HFF-Myc (cell line): ENCODE measurements at regions not wholly inside any gene's neighbourhood (a gene's known extent, or its start where the extent isn't known, plus 50 kb on each side); places are given as distances from the start of the nearest gene placed in this dataset.
"Not testable (repeated sequence)": the region's sequence is repeated elsewhere in the genome, so short reads cannot be mapped to it uniquely, and the experiment has no call there.

ENCODE experiments used
- DNase-seq: peaks from one replicate; pipeline ENCODE4 v3.0.0-alpha.2; 2011; ENCODE audit warnings: low read depth; ENCODE audit errors: extremely low read depth
- H3K4me3 ChIP-seq: replicated peaks from 2 replicates; pipeline ENCODE4 v1.5.1; 2011; ENCODE audit warnings: low read depth, mild to moderate bottlenecking, control low read depth, low read length
- TF ChIP-seq, protein P1 (sequence below): IDR thresholded peaks from 2 replicates; pipeline ENCODE4 v1.5.1; 2012; ENCODE audit warnings: mild to moderate bottlenecking, low read depth, low read length, control low read depth; ENCODE audit errors: missing control alignments

DNA sequence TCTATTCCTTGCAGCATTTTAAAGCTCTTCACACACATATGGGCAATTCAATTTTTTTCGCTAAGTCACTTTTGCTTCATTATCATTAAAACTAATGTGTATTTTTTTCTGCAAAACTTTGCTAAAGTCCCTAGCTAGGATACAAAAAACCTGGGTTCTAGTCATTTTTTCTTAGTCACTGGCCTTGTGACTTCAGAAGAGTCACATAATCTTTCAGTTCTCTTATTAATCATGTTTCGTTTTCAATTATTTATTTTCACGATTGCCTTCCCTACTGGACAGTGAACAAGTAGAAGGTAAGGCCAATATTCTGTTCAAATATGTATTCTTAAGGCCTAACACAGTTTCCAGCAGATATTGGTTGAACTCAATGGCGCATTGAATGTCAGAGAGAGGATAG lies 60.9 kb upstream of the CYRIA start:
- no peak overlapping the region for H3K4me3 ChIP-seq
- TF ChIP-seq, protein P1, sequence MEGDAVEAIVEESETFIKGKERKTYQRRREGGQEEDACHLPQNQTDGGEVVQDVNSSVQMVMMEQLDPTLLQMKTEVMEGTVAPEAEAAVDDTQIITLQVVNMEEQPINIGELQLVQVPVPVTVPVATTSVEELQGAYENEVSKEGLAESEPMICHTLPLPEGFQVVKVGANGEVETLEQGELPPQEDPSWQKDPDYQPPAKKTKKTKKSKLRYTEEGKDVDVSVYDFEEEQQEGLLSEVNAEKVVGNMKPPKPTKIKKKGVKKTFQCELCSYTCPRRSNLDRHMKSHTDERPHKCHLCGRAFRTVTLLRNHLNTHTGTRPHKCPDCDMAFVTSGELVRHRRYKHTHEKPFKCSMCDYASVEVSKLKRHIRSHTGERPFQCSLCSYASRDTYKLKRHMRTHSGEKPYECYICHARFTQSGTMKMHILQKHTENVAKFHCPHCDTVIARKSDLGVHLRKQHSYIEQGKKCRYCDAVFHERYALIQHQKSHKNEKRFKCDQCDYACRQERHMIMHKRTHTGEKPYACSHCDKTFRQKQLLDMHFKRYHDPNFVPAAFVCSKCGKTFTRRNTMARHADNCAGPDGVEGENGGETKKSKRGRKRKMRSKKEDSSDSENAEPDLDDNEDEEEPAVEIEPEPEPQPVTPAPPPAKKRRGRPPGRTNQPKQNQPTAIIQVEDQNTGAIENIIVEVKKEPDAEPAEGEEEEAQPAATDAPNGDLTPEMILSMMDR, result no peak
- no peak for DNase-seq

DNA sequence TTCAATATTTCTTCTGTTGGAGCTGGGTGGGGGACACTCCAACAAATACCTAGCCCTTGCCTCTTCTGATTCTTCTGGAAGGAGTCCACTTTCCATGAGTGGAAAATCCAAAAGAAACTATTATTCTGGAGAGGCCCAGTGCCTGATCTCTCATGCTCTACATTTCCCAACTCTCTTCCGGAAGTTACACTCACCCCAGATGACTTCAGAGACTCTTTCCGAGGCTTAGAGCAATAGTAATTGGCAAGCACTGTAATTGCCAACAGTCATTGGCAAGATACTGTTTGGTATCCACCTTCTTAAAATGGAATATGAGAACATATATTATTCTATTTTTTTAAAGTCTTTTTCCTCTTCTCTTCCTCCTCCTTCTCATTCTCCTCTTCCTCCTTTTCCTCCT lies 60.5 kb upstream of the CYRIA start:
- TF ChIP-seq, protein P1, result no peak
- no peak overlapping the region for H3K4me3 ChIP-seq
- no peak for DNase-seq

DNA sequence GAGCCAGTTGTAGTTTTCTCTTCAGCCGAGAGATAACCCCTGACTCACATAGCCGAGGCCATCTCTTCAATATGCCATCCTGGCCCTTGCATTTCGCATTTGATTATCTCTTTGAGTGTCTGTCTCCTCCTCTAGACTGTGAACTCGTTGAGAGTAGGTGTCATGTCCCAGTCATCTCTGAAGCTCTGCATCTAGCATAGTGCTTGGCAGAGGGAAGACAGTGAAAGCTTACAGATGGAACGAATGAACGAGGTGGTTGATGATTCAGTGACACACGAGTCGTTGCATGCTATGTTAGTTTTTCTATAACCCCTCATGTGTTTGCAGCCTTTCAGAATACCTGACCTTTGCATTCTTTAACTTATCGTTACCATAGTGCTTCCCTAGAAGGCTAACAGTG lies 59.9 kb upstream of the CYRIA start:
- TF ChIP-seq, protein P1, result no peak
- DNase-seq, result no peak
- no peak overlapping the region for H3K4me3 ChIP-seq

DNA sequence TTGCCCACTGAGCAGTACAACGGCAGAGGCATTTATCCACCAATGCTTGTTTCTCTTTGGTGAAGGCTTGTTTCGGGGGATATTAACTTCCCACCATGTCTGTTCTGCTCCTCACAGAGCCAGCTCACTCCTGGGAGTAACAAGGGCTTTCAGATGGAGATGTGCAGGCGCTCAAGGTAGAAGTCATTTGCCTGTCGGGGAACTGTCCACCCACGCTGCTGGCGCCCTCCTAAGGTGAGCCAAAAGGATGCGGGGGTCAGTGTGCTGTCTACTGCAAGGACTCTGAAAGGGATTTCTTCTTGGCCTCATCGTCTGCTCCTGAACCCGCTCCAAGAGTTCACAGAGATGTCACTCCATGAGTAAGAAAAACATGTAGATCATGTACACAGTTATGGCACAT lies 57.0 kb upstream of the CYRIA start:
- TF ChIP-seq, protein P1, result no peak
- DNase-seq, result no peak
- H3K4me3 ChIP-seq, result no peak overlapping the region

DNA sequence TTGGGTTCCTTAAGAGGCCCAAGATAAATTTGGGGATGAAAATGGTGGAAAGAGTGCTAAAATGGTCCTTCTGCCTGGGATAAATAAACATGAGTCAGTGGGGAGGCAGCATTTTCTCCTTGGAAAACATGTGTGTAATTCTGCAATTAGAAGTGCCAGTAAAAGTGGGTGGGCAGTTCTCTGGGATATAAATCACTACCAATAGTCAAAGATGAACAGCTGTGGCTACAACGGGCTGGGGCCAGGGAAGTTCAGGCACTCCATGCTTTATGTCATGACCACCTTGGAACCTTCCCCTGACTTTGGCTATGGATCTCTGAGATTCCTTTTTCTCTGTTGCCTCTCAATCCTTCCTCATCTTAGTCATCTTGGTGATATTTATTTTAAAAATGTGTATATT lies 56.5 kb upstream of the CYRIA start:
- no peak overlapping the region for H3K4me3 ChIP-seq
- DNase-seq, result no peak
- TF ChIP-seq, protein P1, result no peak

DNA sequence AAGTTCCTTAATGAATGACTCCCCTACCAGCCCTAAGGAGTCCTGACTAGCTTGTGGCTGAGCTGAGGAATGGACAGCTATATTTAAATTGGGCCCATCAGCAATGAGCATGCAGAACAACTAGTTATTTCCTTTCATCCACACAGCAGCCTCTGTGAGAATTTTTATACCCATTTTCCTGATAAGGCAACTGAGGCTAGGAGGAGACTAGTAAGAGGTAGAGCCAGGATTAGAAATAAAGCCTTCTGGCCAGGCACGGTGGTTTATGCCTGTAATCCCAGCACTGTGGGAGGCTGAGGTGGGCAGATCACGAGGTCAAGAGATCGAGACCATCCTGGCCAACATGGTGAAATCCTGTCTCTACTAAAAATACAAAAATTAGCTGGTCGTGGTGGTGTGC lies 55.9 kb upstream of the CYRIA start:
- not testable (repeated sequence) for H3K4me3 ChIP-seq, DNase-seq

DNA sequence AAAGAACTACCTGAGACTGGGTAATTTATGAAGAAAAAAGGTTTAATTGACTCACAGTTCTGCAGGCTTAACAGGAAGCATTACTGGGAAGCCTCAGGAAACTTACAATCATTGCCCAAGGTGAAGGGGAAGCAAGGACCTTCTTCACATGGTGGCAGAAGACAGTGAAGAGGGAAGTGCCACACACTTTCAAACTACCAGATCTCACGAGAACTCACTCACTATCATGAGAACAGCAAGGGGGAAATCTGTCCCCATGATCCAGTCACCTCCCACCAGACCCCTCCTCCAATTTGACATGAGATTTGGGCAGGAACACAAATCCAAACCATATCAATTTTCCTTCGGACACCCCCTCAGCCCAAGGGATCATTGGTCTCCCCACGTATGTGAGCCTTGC lies 55.1 kb upstream of the CYRIA start:
- DNase-seq, H3K4me3 ChIP-seq: not testable (repeated sequence)

DNA sequence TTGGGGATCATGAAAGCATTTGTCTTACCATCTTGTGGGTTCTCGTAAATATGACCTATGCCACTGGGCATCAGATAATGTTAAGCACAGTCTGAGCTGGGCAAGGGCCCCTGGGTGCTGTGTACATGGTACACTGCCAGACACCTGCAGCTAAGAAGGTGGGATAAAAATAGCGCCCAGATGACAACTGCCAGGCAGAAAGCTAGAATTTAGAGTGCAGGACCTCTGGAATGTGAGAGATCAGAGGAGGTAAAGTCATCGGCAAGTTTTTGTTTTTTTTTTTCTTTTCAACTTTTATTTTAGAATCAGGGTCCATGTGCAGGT lies 53.8 kb upstream of the CYRIA start:
- DNase-seq, result no peak
- no peak overlapping the region for H3K4me3 ChIP-seq
- TF ChIP-seq, protein P1, result no peak
